K562 (cell line): ENCODE measurements at regions not wholly inside any gene's neighbourhood (a gene's known extent, or its start where the extent isn't known, plus 50 kb on each side); places are given as distances from the start of the nearest gene placed in this dataset.

Experiments
- ATAC-seq: fragments of 200-7000 bp; cut with Tn5 transposase; 3 replicates; pipeline ENCODE4 v1.9.1; 2020; ENCODE audit warnings: moderate library complexity
- BruUV-seq: library from RNA; stranded (reverse); fragments of 400-500 nt; replicated peaks from 2 replicates; lab custom pipeline; 2021; lab: Mats Ljungman, UMichigan
- CTCF ChIA-PET: fragments of 300-600 bp; formaldehyde crosslinking; extraction: SDS; loops from one replicate; lab custom pipeline; 2021; ENCODE audit warnings: low intra/inter-chr PET ratio; lab: Yijun Ruan, JAX
- POLR2A ChIA-PET: fragments of 300-600, 350-650 bp; sonication (Branson Sonifier 250); formaldehyde crosslinking; extraction: SDS; loops from one replicate; lab custom pipeline; 2021; ENCODE audit warnings: antibody characterized with exemption, inconsistent platforms; lab: Yijun Ruan, JAX
- DNase-seq, 4 experiments: peaks; one replicate each; pipeline versions ENCODE4 v3.0.0 to v3.0.0-alpha.2; 2011 to 2018; ENCODE audit warnings: low spot score in 3 of 4, mixed read lengths in 3 of 4; ENCODE audit errors: extremely low read depth in 1 of 4
- FAIRE-seq: peaks from 2 replicates; lab custom pipeline; 2011; peaks lifted over from hg19 to GRCh38; lab: Jason Lieb, UNC
- H2AFZ ChIP-seq: 2 replicates; pipeline ENCODE4 v1.6.0; 2011; ENCODE audit warnings: low read depth, low read length, control low read depth, inconsistent platforms
- H3K27ac ChIP-seq: fragments of 200-600 bp; 3 replicates; pipeline ENCODE4 v1.8.0; 2011; ENCODE audit warnings: low read depth, mild to moderate bottlenecking, control low read depth, inconsistent platforms, low read length, moderate library complexity, mixed read lengths; ENCODE audit errors: extremely low read depth
- H3K27me3 ChIP-seq, 2 experiments: fragments of 300-600 bp in 1 of 2; 2 replicates in 1 of 2; 3 replicates in 1 of 2; pipeline versions ENCODE4 v1.6.0 to v1.8.0; 2011; ENCODE audit warnings: inconsistent platforms in 2 of 2, low read length in 2 of 2, mild to moderate bottlenecking in 1 of 2, mixed read lengths in 1 of 2, moderate library complexity in 1 of 2; ENCODE audit not compliant: control insufficient read depth in 2 of 2, insufficient read depth in 2 of 2
- H3K36me3 ChIP-seq: fragments of 300-600 bp; 3 replicates; pipeline ENCODE4 v1.8.0; 2011; ENCODE audit warnings: mild to moderate bottlenecking, low read length, inconsistent platforms; ENCODE audit not compliant: control insufficient read depth, insufficient read depth
- H3K4me1 ChIP-seq, 2 experiments: fragments of 200-600 bp in 1 of 2; replicated peaks in 1 of 2; 2 replicates in 1 of 2; 3 replicates in 1 of 2; pipeline versions ENCODE4 v1.5.1 to v1.8.0; 2011; ENCODE audit warnings: inconsistent platforms in 2 of 2, low read length in 2 of 2, mild to moderate bottlenecking in 1 of 2, mixed read lengths in 1 of 2, moderate library complexity in 1 of 2; ENCODE audit not compliant: control insufficient read depth in 2 of 2, insufficient read depth in 2 of 2
- H3K4me2 ChIP-seq: 2 replicates; pipeline ENCODE4 v1.6.1; 2011; ENCODE audit warnings: low read length, control low read depth, inconsistent platforms, mixed read lengths; ENCODE audit not compliant: insufficient read depth
- H3K4me3 ChIP-seq: fragments of 200-600 bp; sonication (generic), shearing (Covaris generic); 2 replicates; pipeline ENCODE4 v1.5.1; 2016; ENCODE audit warnings: control low read depth, inconsistent platforms
- H3K79me2 ChIP-seq: fragments of 200-600 bp; 3 replicates; pipeline ENCODE4 v1.8.0; 2011; ENCODE audit warnings: low read length, inconsistent platforms; ENCODE audit not compliant: control insufficient read depth, insufficient read depth
- H3K9ac ChIP-seq, 2 experiments: 2 replicates each; pipeline versions ENCODE4 v1.6.0 to v1.6.1; 2011; ENCODE audit warnings: low read depth in 2 of 2, low read length in 2 of 2, control low read depth in 1 of 2, inconsistent platforms in 1 of 2, mild to moderate bottlenecking in 1 of 2, mixed read lengths in 1 of 2; ENCODE audit not compliant: insufficient read depth in 1 of 2
- H3K9me1 ChIP-seq: one replicate; pipeline ENCODE4 v1.6.0; 2011; ENCODE audit warnings: inconsistent platforms, mild to moderate bottlenecking, low read length, moderate library complexity; ENCODE audit not compliant: control insufficient read depth, insufficient read depth
- H3K9me3 ChIP-seq: replicated peaks from 2 replicates; pipeline ENCODE4 v1.5.1; 2011; ENCODE audit warnings: low read depth, low read length, inconsistent platforms; ENCODE audit not compliant: control insufficient read depth, insufficient read depth
- H4K20me1 ChIP-seq: replicated peaks from 2 replicates; pipeline ENCODE4 v1.6.1; 2011; ENCODE audit warnings: low read length, inconsistent platforms, mixed read lengths; ENCODE audit not compliant: control insufficient read depth, insufficient read depth
- CBFA2T3 ChIP-seq: fragments of 450-650 bp; IDR thresholded peaks from 2 replicates; pipeline ENCODE4 v1.6.1; 2017
- KLF13 ChIP-seq: fragments of 450-650 bp; IDR thresholded peaks from 2 replicates; pipeline ENCODE4 v1.6.1; 2016; ENCODE audit warnings: missing genetic modification characterization, low read depth, mild to moderate bottlenecking, missing compliant biosample characterization, moderate library complexity, borderline replicate concordance
- PREB ChIP-seq: sonication (generic); formaldehyde crosslinking; IDR thresholded peaks from 2 replicates; pipeline ENCODE4 v1.8.1; 2023; ENCODE audit warnings: mild to moderate bottlenecking, missing genetic modification reagents
- TCF3 ChIP-seq: sonication (generic); formaldehyde crosslinking; IDR thresholded peaks from 2 replicates; pipeline ENCODE4 v1.4.0; 2020; ENCODE audit warnings: mild to moderate bottlenecking, missing genetic modification reagents
- ZNF764 ChIP-seq: fragments of 250-450 bp; sonication (Bioruptor Pico); IDR thresholded peaks from 2 replicates; pipeline ENCODE4 v1.4.0; 2020; ENCODE audit warnings: low read depth, mild to moderate bottlenecking, moderate library complexity
- WGBS: fragments of 100-300 bp; shearing (Covaris generic); methylation state at CpG from one replicate; pipeline ENCODE4 v1.1.6; 2016; ENCODE audit warnings: low coverage, mixed read lengths; ENCODE audit not compliant: insufficient coverage; ENCODE audit errors: missing lambda C conversion rate; 5-methylcytosine and 5-hydroxymethylcytosine counted together
- in situ Hi-C: fragments of 300-500 bp; cut with MboI; formaldehyde crosslinking; loops from 4 replicates; pipeline ENCODE4 v1.15.0; 2018; ENCODE audit warnings: inconsistent platforms, mixed read lengths
- intact Hi-C: fragments of 100-400 bp; cut with micrococcal nuclease; formaldehyde crosslinking; loops from 2 replicates; pipeline ENCODE4 v1.14.2; 2022
- TF ChIP-seq, protein P1 (sequence below): sonication (generic); formaldehyde crosslinking; IDR thresholded peaks from 2 replicates; pipeline ENCODE4 v1.8.1; 2023; ENCODE audit warnings: mild to moderate bottlenecking, missing genetic modification reagents

- ChIA-PET CTCF (no interaction called here), POLR2A (no interaction called here)
- no peak overlapping the region for H3K27ac ChIP-seq
- no peak for ATAC-seq
- H3K79me2 ChIP-seq, result no peaks in the 10 kb centered on the region
- no peak for DNase-seq
- H3K9ac ChIP-seq, result no peak overlapping the region
- in situ Hi-C loops, result no loop called here
- TF ChIP-seq TCF3 (CRISPR knock-in tag), result peak; percentile 60
- TF ChIP-seq PREB, result no peak
- peak; percentile 34; the same call in 1 of the 2 replicates for TF ChIP-seq CBFA2T3
- intact Hi-C loops, result no loop called here
- no peak overlapping the region for H3K4me3 ChIP-seq
- H3K4me1 ChIP-seq, result no peaks in the 10 kb centered on the region
- H2AFZ ChIP-seq, result no peak overlapping the region
- H3K9me1 ChIP-seq, result no peaks in the 10 kb centered on the region
- H3K27me3 ChIP-seq, result no peaks in the 10 kb centered on the region
- FAIRE-seq, result peak; percentile 42
- WGBS, result 4% methylated on average over 3 of the region's 3 CpGs
- H4K20me1 ChIP-seq, result no peaks in the 10 kb centered on the region
- H3K36me3 ChIP-seq, result no peaks in the 10 kb centered on the region
- no TSS peak for BruUV-seq
- no peak overlapping the region for H3K4me2 ChIP-seq
- H3K9me3 ChIP-seq, result no peaks in the 10 kb centered on the region; the same call in 1 of the 2 replicates
Observed at GRCh38 chr7:118855290-118855689, 630.8 kb downstream of the ANKRD7 start.

- ChIA-PET POLR2A (interaction anchor here (1.6 kb wide), 1 partner anchor 13 kb away, joined by 3 read pairs; no protein-coding TSS in a partner anchor), CTCF (no interaction called here)
- Histone ChIP-seq H3K27me3 (no peaks in the 10 kb centered on the region), H3K36me3 (no peaks in the 10 kb centered on the region), H3K9ac (no peak overlapping the region), H3K9me1 (no peaks in the 10 kb centered on the region), H3K9me3 (no peaks in the 10 kb centered on the region; the same call in 1 of the 2 replicates), H3K4me3 (no peak overlapping the region), H3K79me2 (no peaks in the 10 kb centered on the region), H4K20me1 (no peaks in the 10 kb centered on the region), H3K27ac (no peak overlapping the region), H2AFZ (no peak overlapping the region), H3K4me1 (no peaks in the 10 kb centered on the region), H3K4me2 (no peak overlapping the region)
- DNase-seq (no peak), FAIRE-seq (no peak), ATAC-seq (no peak)
- WGBS, result 41% methylated on average over 47 of the region's 49 CpGs
- intact Hi-C loops (no loop called here), in situ Hi-C loops (no loop called here)
- BruUV-seq, result no TSS peak
- TF ChIP-seq, protein P1, sequence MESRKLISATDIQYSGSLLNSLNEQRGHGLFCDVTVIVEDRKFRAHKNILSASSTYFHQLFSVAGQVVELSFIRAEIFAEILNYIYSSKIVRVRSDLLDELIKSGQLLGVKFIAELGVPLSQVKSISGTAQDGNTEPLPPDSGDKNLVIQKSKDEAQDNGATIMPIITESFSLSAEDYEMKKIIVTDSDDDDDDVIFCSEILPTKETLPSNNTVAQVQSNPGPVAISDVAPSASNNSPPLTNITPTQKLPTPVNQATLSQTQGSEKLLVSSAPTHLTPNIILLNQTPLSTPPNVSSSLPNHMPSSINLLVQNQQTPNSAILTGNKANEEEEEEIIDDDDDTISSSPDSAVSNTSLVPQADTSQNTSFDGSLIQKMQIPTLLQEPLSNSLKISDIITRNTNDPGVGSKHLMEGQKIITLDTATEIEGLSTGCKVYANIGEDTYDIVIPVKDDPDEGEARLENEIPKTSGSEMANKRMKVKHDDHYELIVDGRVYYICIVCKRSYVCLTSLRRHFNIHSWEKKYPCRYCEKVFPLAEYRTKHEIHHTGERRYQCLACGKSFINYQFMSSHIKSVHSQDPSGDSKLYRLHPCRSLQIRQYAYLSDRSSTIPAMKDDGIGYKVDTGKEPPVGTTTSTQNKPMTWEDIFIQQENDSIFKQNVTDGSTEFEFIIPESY, result peak; percentile 75; the same call in 1 of the 2 replicates
- no peak for TF ChIP-seq TCF3 (CRISPR knock-in tag)
- TF ChIP-seq KLF13 (tag), result no peak
- TF ChIP-seq ZNF764, result no peak
Observed at GRCh38 chr7:118858651-118859149, 634.2 kb downstream of the ANKRD7 start.
